AG08395 (cell line): ENCODE measurements at regions not wholly inside any gene's neighbourhood (a gene's known extent, or its start where the extent isn't known, plus 50 kb on each side); places are given as distances from the start of the nearest gene placed in this dataset.
"Not testable (repeated sequence)": the region's sequence is repeated elsewhere in the genome, so short reads cannot be mapped to it uniquely, and the experiment has no call there.

Experiments
- DNase-seq: peaks from one replicate; pipeline ENCODE4 v3.0.0; 2012; ENCODE audit warnings: mixed read lengths, low spot score

- no peak for DNase-seq
These were observed 1899.9 kb downstream of the MAT2B start for GRCh38 chr5:165405340-165405739.

- no peak for DNase-seq
These were observed 1901.9 kb downstream of the MAT2B start for GRCh38 chr5:165407352-165407751.

- DNase-seq: no peak
These were observed 1905.1 kb downstream of the MAT2B start for GRCh38 chr5:165410476-165410875.

GRCh38 chr5:165411532-165411931 is 1906.1 kb downstream of the MAT2B start:
- DNase-seq: not testable (repeated sequence)

GRCh38 chr5:165420493-165420892 is 1915.1 kb downstream of the MAT2B start:
- no peak for DNase-seq

GRCh38 chr5:165423697-165424299 is 1918.4 kb downstream of the MAT2B start:
- no peak for DNase-seq

- DNase-seq: no peak
These were observed 1920.2 kb downstream of the MAT2B start for GRCh38 chr5:165425594-165425993.

- DNase-seq: no peak
These were observed 1943.3 kb downstream of the MAT2B start for GRCh38 chr5:165448753-165449152.

- DNase-seq: no peak
These were observed 1952.6 kb downstream of the MAT2B start for GRCh38 chr5:165457859-165458481.

- DNase-seq: no peak
These were observed 1953.8 kb downstream of the MAT2B start for GRCh38 chr5:165459232-165459631.

GRCh38 chr5:165460911-165461310 is 1955.5 kb downstream of the MAT2B start:
- DNase-seq: no peak

GRCh38 chr5:165477546-165477945 is 1972.1 kb downstream of the MAT2B start:
- no peak for DNase-seq

- no peak for DNase-seq
These were observed 1990.5 kb downstream of the MAT2B start for GRCh38 chr5:165495829-165496380.

GRCh38 chr5:165497707-165498106 is 1992.3 kb downstream of the MAT2B start:
- no peak for DNase-seq

- no peak for DNase-seq
These were observed 1997.7 kb downstream of the MAT2B start for GRCh38 chr5:165502893-165503691.

GRCh38 chr5:165504674-165505073 is 1999.3 kb downstream of the MAT2B start:
- DNase-seq: no peak

- DNase-seq: no peak
These were observed 2002.9 kb downstream of the MAT2B start for GRCh38 chr5:165508286-165508685.

GRCh38 chr5:165508861-165509260 is 2003.4 kb downstream of the MAT2B start:
- no peak for DNase-seq

- no peak for DNase-seq
These were observed 2016.6 kb downstream of the MAT2B start for GRCh38 chr5:165521816-165522610.

GRCh38 chr5:165525271-165525670 is 2019.9 kb downstream of the MAT2B start:
- no peak for DNase-seq

GRCh38 chr5:165526357-165526756 is 2020.9 kb downstream of the MAT2B start:
- DNase-seq: no peak

GRCh38 chr5:165527577-165527976 is 2022.2 kb downstream of the MAT2B start:
- DNase-seq: no peak
